ENCODE measurements at regions not wholly inside any gene's neighbourhood (a gene's known extent, or its start where the extent isn't known, plus 50 kb on each side); places are given as distances from the start of the nearest gene placed in this dataset.
"Not testable (repeated sequence)": the region's sequence is repeated elsewhere in the genome, so short reads cannot be mapped to it uniquely, and the experiment has no call there.

DNA sequence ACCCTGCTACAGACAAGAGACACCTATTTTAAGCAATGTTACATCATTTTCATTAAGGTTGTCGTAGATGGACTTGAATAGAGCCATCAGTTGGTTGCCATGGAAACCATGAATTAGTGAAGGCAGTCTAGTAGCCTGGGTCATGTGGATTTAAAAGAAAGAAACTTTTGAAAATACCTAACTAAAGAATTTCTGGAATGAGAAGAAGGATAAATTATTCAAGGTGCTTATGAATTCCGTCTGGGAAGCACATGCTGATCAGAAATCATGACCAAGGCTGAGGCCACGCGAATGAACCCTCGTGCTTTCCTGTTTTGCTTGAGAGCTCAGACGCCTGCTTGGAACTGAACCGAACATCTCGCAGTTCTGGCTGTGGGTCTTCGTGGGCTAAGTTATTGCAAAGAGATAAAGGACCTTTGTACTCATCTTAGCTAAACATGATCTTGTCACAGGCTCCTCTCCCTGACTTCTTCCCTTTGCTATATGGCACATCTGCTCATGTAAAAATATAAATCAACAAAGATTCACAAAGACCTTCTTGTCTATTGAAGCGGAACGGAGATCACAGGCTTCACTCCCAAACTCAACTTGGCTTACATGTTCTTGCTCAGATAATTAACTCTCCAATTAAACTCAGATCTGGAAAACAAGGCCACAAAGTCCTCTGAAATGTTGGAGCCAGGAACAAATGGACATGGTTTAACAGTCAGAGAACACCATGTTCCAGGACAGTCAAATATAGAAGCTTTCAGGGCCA lies 140.2 kb downstream of the NUFIP1 start:
- ATAC-seq (no peak), DNase-seq (no peak)

DNA sequence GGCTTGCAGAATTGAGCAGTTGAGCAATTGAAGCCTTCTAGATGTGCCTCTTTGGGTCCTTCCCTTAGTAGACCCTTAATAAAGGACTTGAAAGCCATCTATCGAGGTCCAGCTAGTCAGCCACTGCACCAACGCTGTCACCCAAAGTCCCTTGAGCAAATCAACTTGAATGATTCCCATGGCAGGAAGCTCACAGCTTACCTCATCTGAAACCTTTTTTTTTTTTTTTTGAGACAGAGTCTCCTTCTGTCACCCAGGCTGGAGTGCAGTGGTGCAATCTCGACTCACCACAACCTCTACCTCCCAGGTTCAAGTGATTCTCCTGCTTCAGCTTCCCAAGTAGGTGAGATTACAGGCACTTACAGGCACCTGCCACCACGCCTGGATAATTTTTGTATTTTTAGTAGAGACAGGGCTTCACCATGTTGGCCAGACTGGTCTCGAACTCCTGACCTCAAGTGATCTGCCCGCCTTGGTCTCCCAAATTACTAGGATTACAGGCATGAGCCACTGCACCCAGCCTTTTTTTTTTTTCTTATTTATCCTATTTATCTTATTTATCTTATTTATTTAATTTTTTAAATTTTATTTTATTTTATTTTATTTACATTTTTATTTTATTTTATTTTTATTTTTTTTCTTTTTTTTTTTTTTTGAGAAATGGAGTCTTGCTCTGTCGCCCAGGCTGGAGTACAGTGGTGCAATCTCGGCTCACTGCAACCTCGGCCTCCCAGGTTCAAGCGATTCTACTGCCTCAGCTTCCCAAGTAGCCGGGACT lies 143.8 kb downstream of the NUFIP1 start:
- DNase-seq, ATAC-seq: not testable (repeated sequence)

GRCh38 chr13:44844786-44845185 lies 144.5 kb downstream of the NUFIP1 start:
- ATAC-seq (no peak), DNase-seq (no peak)

DNA sequence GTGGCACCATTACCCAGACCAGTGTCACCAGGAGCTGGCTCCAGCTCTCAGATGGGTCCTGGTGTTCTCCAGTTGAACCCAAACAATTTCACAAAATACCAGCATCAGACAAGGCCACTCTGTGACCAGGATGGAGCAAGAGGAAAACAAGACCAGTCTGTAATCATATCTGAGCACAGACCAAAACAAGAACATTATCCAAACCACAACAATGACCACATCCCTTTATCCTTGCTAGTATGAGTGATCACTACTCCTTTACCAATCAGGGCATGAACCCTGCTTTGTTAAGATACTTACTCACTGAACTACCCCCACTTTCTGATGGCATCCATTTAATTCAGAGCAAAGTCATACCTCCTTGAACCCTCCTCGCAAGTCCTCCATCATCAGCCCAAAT lies 145.9 kb downstream of the NUFIP1 start:
- DNase-seq = no peak
- peak; percentile 63 for ATAC-seq

DNA sequence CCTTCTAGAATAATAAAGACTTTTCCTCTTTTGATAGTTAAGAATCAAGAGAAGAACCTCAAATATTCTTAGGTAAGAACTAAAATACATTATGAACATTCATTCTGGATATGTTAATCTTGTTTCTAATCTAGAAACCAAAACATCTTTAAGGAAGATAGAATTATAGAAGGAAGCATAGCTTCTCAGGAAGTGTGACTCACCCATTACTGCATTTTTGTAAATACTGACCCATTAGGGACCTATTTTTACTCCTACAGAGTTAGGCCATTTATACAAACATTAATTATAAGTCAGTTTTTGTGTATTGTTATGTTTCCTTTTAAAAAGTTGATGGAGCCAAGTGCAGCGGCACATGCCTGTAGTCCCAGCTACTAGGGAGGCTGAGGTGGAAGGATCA lies 147.1 kb downstream of the NUFIP1 start:
- DNase-seq (no peak), ATAC-seq (no peak)

GRCh38 chr13:44840131-44840530 lies 149.1 kb downstream of the NUFIP1 start:
- ATAC-seq = no peak

DNA sequence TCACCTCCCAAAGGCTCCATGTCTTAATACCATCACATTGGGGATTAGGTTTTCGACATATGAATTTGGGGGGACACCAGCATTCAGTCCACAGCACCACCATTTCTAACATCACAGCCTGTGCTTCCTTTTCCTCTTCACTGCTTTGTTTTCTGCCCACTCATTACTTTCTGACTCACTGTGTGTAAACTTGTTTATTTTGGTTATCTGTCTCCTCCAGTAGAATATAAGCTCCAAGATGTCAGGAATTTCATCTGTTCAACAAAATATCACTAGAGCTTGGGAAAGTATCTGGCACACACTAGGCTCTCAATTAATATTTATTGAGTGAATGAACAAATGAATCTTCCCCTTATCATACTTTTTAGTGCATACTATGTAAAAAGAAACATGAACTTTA lies 152.0 kb downstream of the NUFIP1 start:
- DNase-seq = no peak
- ATAC-seq = no peak

More at GRCh38 chr13:44840131-44840530, 149.1 kb downstream of the NUFIP1 start:
- no peak for DNase-seq

DNA sequence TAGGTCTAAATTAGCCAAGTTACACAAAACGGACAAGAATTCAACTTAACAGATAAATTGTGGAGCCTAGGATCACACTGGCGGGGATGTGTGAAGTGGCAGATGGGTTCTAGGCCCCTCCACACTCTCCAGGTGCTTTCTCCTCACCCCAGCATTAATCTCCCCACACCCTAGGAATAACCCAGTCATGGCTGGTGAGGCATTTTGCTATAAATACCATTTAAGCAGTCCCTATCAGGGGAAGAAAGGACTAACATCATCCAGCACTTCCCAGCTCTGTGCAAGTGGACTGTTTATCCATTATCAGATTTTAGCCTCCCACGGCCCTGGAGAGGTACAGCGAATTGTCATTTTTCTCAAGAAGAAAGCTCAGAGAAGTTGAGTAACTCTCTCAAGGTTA lies 154.9 kb downstream of the NUFIP1 start:
- ATAC-seq (no peak), DNase-seq (no peak)

GRCh38 chr13:44833626-44834025 lies 155.6 kb downstream of the NUFIP1 start:
- no peak for ATAC-seq
- no peak for DNase-seq

DNA sequence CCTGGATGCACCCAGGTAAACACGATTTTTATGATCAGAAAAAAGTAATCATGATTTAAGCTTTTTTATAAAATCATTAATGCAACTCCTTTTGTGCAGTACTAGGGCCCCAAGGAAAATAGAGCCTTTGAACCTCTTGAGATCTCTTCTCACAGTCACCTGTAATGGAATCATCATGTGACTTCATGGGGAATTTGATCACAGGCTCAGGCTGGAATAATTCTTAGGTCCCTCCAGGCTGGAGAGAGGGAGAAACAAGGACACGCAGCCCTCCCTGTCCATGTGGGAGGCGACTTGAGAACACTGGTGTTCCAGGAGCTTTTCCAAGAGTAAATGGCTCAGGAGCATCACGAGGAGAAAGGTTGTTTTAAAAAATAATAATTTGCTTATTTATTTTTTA lies 156.1 kb downstream of the NUFIP1 start:
- ATAC-seq (no peak), DNase-seq (no peak)

DNA sequence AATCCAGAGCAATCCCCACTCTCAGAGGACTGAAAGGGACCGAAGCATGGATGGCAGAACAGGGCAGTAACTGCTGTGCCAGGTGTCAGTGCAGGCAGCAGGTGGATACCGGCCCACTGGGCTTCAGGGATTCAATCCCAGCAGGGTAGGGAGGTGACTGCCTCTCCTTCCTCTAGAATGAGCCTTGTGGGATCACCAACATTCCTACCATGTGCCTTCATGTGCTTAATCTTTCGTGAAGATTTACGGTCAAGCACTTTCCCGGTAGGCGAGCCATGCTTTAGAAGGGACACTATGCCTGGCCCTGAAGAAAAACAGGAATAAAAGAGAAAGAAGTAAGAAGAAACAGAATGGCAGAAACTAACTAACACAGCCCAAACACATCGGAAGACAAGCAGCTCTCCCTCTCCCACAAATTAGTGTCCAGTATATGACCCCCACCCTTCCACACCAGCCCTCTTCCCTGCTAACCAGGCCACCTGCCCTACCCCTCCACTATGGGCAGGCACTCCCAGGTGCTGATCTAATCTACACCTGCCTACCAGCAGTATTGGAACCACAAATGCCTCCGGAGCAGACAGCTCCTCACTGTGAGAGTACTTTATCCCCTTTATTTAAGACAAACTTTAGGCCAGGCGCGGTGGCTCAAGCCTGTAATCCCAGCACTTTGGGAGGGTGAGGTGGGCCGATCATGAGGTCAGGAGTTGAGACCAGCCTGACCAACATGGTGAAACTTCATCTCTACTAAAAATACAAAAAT lies 162.5 kb downstream of the NUFIP1 start:
- DNase-seq (no peak), ATAC-seq (no peak)

DNA sequence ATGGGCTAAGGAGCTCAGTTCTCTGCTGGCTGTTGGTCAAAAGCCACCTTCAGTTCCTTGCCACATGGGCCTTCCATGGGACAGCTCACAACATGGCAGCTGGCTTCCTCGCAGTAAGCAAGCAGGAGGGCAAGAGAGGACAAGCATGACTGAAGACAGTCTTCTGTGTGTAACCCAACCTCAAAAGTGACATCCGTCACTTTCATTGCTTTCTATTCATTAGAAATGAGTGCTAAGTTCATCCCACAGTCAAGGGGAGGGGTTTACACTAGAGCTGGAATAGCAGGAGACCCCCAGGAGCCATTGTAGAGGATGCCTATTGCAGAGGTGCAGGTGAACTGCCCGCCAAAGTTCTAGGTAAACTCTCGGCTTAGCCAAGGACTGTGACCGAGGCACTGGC lies 163.3 kb downstream of the NUFIP1 start:
- no peak for ATAC-seq
- no peak for DNase-seq

- not testable (repeated sequence) for ATAC-seq, DNase-seq
These were observed 165.7 kb downstream of the NUFIP1 start for GRCh38 chr13:44823555-44823954.

GRCh38 chr13:44822291-44822690 lies 167.0 kb downstream of the NUFIP1 start:
- ATAC-seq = no peak

GRCh38 chr13:44819772-44820171 lies 169.5 kb downstream of the NUFIP1 start:
- DNase-seq (no peak), ATAC-seq (no peak)

More at GRCh38 chr13:44822291-44822690, 167.0 kb downstream of the NUFIP1 start:
- no peak for DNase-seq

- ATAC-seq (peak; percentile 88), DNase-seq (peak; percentile 15)
These were observed 170.0 kb downstream of the NUFIP1 start for GRCh38 chr13:44819245-44819644.

DNA sequence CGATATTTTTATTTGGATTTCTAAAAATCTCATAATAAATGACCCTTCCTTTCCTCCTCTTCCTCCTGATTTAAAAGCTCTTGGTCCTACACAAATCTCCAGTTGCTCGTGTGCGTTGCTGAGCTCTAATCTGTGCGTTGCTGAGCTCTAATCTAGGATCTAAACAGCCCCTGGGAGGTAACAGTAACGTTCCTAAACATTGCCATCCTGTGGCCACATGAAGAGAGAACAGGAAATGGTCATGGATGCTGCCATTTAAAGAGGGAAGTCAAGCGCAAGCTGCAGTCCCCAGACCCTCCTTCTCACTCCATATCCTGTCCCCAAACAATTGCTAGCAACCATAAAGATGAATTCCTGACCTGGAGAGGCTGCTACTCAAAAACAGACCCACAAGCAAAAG lies 170.8 kb downstream of the NUFIP1 start:
- DNase-seq (no peak), ATAC-seq (no peak)

- DNase-seq = no peak
- no peak for ATAC-seq
These were observed 171.3 kb downstream of the NUFIP1 start for GRCh38 chr13:44818016-44818415.

DNA sequence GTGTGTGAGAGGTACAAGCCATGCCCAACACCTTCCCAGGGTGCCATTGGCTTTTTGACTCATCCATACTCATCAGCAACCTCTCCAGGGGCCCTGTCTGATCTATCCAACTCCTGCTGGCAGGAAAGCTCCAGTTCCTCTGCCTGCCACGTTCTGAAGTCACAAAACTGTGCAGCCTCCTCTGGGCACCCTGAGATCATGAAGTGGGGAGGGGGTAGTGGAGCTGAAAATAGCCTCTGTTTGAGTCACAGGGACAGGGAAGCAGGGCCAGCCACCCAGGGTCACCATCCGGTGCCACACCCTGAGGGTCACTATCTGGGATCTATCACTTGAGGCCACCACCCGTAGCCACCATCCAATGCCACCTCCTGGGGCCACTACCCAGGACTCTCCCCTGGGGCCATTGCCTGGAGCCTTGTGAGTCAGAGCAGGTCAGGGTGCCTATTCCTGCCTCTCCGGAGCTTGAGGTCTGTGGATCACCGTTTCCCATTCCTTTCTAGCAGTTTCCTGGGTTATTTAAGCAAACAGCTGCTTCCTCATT lies 172.1 kb downstream of the NUFIP1 start:
- no peak for ATAC-seq

DNA sequence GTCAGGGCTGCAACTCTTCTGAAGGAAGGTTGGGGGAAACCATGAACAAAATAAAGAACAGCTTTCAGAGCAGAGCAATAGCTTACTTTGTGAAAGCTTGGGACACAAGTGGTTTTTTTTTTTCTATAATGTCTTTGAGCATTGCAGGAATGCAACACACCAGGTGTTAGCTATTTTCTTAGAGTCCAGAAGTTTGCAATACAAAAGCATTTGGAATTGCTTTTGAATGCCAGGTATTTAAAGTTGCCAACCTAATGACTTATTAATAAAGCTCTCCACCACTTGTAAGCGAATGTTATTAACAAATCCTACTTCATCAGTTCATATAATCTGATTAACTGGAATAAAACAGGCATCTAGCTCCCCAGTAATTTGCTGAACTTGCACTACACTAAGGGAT lies 172.6 kb downstream of the NUFIP1 start:
- ATAC-seq (no peak), DNase-seq (no peak)

More for the DNA sequence above, 172.1 kb downstream of the NUFIP1 start:
- DNase-seq = no peak

- peak; percentile 25 for DNase-seq
- ATAC-seq = peak; percentile 78
These were observed 173.6 kb downstream of the NUFIP1 start for GRCh38 chr13:44815623-44816022.

- no peak for ATAC-seq
- DNase-seq = no peak
These were observed 174.4 kb downstream of the NUFIP1 start for GRCh38 chr13:44814836-44815235.
